Activated gamma-delta T cell treated with Interleukin-2 at 50 U/mL for 16 hours (primary cell): ENCODE measurements at regions not wholly inside any gene's neighbourhood (a gene's known extent, or its start where the extent isn't known, plus 50 kb on each side); places are given as distances from the start of the nearest gene placed in this dataset.

ENCODE experiments used
- DNase-seq: peaks from one replicate; pipeline ENCODE4 v3.0.0-alpha.2; 2020

GRCh38 chr22:22144858-22145257, 99.7 kb upstream of the VPREB1 start:
- no peak for DNase-seq

DNA sequence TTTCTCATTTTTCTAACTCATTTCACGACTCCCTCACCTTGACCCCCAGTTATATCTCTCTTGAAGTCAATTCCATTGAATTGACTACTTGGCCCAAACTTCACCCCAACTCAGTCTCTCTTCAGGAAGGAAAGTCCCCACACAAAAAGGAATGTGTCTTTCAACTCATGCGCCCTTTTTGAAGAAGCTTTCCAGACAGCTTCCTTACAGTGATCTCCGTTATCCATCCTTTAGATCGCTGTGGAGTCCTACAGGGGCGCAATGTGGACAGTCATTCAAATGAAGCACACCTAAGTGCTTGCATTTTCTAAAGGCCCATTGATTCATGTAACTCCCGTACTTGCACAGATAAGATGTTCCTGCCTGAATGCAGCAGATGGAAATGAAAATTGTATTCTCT, 101.1 kb upstream of the VPREB1 start:
- DNase-seq: no peak

DNA sequence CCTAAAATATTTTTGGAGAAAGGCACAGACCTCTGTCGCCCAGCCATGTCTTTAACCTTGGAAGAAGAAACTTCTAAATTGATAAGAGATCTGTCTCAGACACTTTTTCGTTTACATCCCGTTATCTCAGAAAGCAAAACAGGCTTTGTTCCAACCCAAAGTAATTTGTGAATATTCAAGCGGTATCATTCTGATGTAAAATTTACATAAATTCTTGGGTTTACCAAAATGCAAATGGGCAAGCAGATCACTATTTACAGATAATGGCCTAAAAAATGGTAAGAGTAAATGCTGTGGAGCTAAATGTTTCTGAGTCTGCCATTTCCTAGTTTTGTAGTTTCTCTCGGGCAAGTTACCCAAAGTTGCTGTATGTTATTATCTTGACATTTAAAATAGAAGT, 101.9 kb upstream of the VPREB1 start:
- DNase-seq: no peak

- DNase-seq: no peak
Observed at GRCh38 chr22:22141771-22142591, 102.6 kb upstream of the VPREB1 start.

- no peak for DNase-seq
Observed at GRCh38 chr22:22141031-22141430, 103.6 kb upstream of the VPREB1 start.

- no peak for DNase-seq
Observed at GRCh38 chr22:22139364-22139763, 105.2 kb upstream of the VPREB1 start.

GRCh38 chr22:22138915-22139314, 105.7 kb upstream of the VPREB1 start:
- DNase-seq: no peak

- DNase-seq: no peak
Observed at GRCh38 chr22:22137891-22138290, 106.7 kb upstream of the VPREB1 start.

- DNase-seq: no peak
Observed at GRCh38 chr22:22133910-22134309, 110.7 kb upstream of the VPREB1 start.

GRCh38 chr22:22130953-22131608, 113.5 kb upstream of the VPREB1 start:
- no peak for DNase-seq

- DNase-seq: no peak
Observed at GRCh38 chr22:22129387-22129786, 115.2 kb upstream of the VPREB1 start.

DNA sequence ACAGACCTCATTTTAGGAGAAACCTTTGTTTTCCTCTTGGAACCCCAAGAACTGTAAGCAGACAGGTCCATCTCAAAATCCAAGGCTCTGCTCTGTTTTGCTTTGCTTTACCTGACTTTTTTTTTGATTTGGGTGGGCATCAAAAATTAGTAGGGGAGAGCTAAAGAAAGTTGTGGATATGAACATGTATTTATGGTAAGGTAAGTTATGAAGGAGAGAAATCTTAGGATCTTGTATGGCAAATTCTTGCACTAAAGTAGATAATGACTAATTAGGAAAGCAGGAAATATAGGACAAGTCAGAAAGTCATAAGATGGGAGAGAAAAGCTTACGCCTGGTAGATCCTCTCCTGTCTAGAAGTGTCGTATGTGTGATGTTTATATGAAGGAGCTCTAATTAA, 116.1 kb upstream of the VPREB1 start:
- no peak for DNase-seq

DNA sequence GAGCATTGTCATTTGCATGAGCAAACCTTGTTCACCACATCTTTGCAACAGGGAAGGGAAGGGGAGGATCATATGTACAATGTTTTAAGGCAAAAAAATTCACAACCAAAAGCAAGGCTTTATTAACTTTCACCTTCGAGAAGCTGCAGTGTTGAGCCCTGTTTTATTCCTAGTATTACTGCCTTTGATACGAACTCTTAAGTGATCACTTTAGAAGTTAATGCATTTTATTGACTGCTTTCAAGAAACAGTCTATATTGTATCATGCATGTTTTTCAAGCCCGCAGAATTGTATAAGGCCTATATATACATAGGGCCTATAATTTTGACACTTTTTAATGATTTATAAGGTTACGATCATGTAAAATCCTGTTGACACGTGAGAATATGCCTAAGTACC, 117.5 kb upstream of the VPREB1 start:
- DNase-seq: no peak

DNA sequence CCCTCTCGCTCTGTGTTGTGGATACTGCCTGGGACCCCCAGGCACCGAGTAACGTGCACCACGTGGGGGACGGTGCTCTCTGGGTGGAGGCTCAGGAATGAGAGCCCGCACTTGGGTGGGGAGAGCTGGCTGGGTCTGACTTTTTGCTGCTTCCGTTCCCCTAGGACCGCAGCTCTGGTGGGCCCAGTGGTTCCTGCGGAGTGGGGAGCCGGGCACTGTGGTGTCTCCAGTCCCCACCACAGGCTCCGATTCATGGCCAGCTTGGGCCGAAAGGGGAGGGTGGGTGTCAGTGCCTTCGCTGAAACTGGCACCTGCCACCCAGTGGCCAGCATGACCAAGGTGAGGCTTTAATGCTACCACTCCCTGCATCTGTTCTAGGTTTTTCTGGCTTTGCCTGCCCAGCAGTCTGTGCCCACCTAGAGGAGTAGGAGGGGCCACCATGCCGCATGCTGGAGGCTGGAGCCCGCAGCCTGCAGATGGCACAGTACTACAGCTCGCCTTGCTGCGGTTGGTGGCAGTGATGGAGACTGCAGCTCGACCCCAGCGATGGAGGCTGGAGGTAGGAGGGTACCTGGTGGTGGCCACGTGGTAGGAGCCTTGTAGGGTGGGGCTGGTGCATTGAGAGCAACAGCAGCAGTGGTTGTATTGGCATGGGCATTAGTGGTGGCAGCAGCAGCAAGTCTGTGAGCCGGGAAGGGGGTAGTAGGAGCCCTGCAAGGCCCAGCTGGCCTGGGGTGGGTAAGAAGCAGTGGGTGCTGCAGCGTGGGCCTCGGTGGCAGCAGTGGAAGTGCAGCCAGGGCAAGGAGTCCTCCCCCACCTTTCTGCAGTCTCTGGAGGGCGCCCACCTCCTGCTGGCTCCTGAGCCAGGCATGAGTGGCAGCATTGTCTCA, 118.8 kb upstream of the VPREB1 start:
- no peak for DNase-seq

- DNase-seq: no peak
Observed at GRCh38 chr22:22125028-22125578, 119.5 kb upstream of the VPREB1 start.

GRCh38 chr22:22124374-22124773, 120.2 kb upstream of the VPREB1 start:
- DNase-seq: no peak

GRCh38 chr22:22123960-22124278, 120.7 kb upstream of the VPREB1 start:
- no peak for DNase-seq

- DNase-seq: no peak
Observed at GRCh38 chr22:22123118-22123959, 121.2 kb upstream of the VPREB1 start.

DNA sequence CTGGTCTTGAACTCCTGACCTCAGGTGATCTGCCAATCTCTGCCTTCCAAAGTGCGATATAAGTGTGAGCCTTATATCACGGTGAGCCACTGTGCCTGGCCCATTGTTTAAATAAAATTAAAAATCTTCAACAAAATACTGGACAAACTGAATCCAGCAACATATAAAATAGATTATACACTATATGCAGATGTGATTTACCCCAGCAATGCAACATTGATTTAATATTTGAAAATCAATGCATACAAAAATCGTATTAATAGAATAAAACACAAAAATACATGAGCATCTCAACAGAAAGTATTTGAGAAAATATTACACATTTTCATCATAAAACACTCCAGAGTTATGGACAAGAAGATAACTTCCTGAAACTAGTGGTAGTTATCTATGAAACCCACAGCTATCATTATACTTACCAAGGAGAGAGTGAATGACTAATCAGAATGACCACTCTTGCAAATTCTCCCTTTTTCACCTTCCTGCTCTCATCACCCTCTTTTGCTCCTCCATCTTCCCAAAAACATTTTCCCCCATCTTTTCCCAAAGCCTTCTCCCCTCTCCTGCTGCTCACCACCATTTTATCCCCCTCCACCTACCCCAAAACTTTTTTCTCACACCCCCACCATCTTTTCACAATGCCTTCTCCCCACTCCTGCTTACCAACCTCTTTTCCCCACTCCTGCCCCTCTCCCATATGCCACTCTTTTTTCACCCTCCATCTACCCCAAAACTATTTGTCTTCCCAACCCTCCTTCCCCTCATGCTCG, 122.1 kb upstream of the VPREB1 start:
- DNase-seq: no peak

DNA sequence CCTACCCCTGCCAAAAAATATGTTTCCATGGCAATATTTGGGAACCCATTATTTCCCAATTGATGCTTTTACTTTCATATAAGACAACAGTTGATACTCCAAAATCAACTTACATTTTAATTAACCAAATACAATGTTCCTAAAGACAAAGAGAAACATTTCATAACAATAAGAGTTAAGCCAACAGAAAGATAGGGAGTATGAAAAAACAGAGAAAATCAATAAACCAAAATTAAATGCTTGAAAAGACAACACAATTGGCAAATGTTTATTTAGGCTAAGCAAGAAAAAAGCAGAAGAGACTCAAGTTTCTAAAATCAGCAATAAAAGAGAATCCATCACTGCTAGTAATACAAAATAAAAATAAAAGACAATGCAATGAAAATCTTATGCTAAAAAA, 123.1 kb upstream of the VPREB1 start:
- DNase-seq: no peak

DNA sequence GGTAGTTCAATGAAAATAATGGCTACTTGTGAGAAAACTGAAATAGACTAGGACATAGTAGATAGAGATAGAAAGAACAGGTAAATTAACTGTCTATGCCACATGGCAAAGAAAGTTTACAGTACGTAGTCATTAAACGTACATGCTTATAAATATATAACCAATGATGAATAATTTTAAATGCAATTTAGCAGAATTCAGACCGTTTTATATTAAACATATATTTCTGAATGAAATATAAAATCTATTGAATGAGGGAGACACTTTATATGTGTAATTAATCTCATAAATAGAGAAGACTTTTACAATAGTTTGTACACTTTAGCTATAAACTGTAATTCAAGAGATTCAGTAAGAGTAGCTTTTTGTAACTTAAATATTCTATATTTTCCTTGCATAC, 124.4 kb upstream of the VPREB1 start:
- DNase-seq: no peak

- no peak for DNase-seq
Observed at GRCh38 chr22:22118987-22119386, 125.6 kb upstream of the VPREB1 start.
